GM12878 (cell line): ENCODE measurements at regions not wholly inside any gene's neighbourhood (a gene's known extent, or its start where the extent isn't known, plus 50 kb on each side); places are given as distances from the start of the nearest gene placed in this dataset.
"Not testable (repeated sequence)": the region's sequence is repeated elsewhere in the genome, so short reads cannot be mapped to it uniquely, and the experiment has no call there.

Experiments used
- ATAC-seq: fragments of 200-7000 bp; cut with Tn5 transposase; 3 replicates; pipeline ENCODE4 v1.9.1; 2020; ENCODE audit warnings: mild to moderate bottlenecking, moderate library complexity
- BruUV-seq: library from RNA; stranded (reverse); fragments of 400-500 nt; replicated peaks from 2 replicates; lab custom pipeline; 2021; lab: Mats Ljungman, UMichigan
- CTCF ChIA-PET: fragments of 300-600 bp; sonication (Branson Sonifier 250); formaldehyde crosslinking; extraction: SDS; loops from one replicate; lab custom pipeline; 2021; ENCODE audit warnings: inconsistent platforms; lab: Yijun Ruan, JAX
- POLR2A ChIA-PET: fragments of 350-600 bp; formaldehyde crosslinking; extraction: SDS; loops from one replicate; lab custom pipeline; 2021; ENCODE audit warnings: inconsistent platforms; lab: Charles Lee
- RAD21 ChIA-PET: fragments of 300-600 bp; sonication (Branson Sonifier 250); formaldehyde crosslinking; loops from one replicate; lab custom pipeline; 2023; ENCODE audit warnings: antibody characterized with exemption; ENCODE audit not compliant: unreplicated experiment; lab: Charles Lee
- SMC1A ChIA-PET: fragments of 300-600 bp; sonication (Branson Sonifier 250); formaldehyde crosslinking; loops from one replicate; lab custom pipeline; 2023; ENCODE audit not compliant: unreplicated experiment, uncharacterized antibody; lab: Charles Lee
- DNase-seq: peaks from one replicate; pipeline ENCODE4 v3.0.0-alpha.2; 2011; ENCODE audit warnings: low read depth, low spot score
- FAIRE-seq: peaks from 3 replicates; lab custom pipeline; 2011; peaks lifted over from hg19 to GRCh38; lab: Jason Lieb, UNC
- H2AFZ ChIP-seq: 2 replicates; pipeline ENCODE4 v1.6.0; 2011; ENCODE audit warnings: low read depth, low read length, control low read depth; ENCODE audit not compliant: control insufficient read depth
- H3K27ac ChIP-seq: 2 replicates; pipeline ENCODE4 v1.5.1; 2011; ENCODE audit warnings: control low read depth; ENCODE audit not compliant: control insufficient read depth, insufficient read depth
- H3K27me3 ChIP-seq, 2 experiments: replicated peaks in 1 of 2; 2 replicates each; pipeline versions ENCODE4 v1.6.0 to v1.6.1; 2011; ENCODE audit warnings: low read length in 1 of 2; ENCODE audit not compliant: control insufficient read depth in 2 of 2, insufficient read depth in 2 of 2
- H3K36me3 ChIP-seq, 2 experiments: 2 replicates each; pipeline ENCODE4 v1.5.1; 2011; ENCODE audit warnings: low read length in 1 of 2; ENCODE audit not compliant: control insufficient read depth in 2 of 2, insufficient read depth in 2 of 2
- H3K4me1 ChIP-seq: 2 replicates; pipeline ENCODE4 v1.6.1; 2011; ENCODE audit warnings: mild to moderate bottlenecking, low read length, moderate library complexity, mixed read lengths; ENCODE audit not compliant: control insufficient read depth, insufficient read depth
- H3K4me2 ChIP-seq: 2 replicates; pipeline ENCODE4 v1.6.0; 2011; ENCODE audit warnings: control low read depth; ENCODE audit not compliant: control insufficient read depth, insufficient read depth
- H3K4me3 ChIP-seq: fragments of 200-600 bp; sonication (generic); 2 replicates; pipeline ENCODE4 v1.5.1; 2016
- H3K79me2 ChIP-seq: 2 replicates; pipeline ENCODE4 v1.6.0; 2011; ENCODE audit warnings: low read length; ENCODE audit not compliant: control insufficient read depth, insufficient read depth
- H3K9ac ChIP-seq: 2 replicates; pipeline ENCODE4 v1.8.0; 2011; ENCODE audit warnings: low read length, control low read depth, mixed read lengths; ENCODE audit not compliant: control insufficient read depth, insufficient read depth
- H3K9me3 ChIP-seq: replicated peaks from 3 replicates; pipeline ENCODE4 v1.5.1; 2011; ENCODE audit warnings: mild to moderate bottlenecking, low read length; ENCODE audit not compliant: control insufficient read depth, insufficient read depth
- H4K20me1 ChIP-seq: 2 replicates; pipeline ENCODE4 v1.6.0; 2011; ENCODE audit not compliant: control insufficient read depth, insufficient read depth
- FOS ChIP-seq: IDR thresholded peaks from 3 replicates; pipeline ENCODE4 v1.6.1; 2011; ENCODE audit warnings: borderline replicate concordance; ENCODE audit not compliant: insufficient read length; ENCODE audit errors: extremely low read depth
- NR2C1 ChIP-seq: fragments of 450-650 bp; IDR thresholded peaks from 2 replicates; pipeline ENCODE4 v1.6.1; 2017; ENCODE audit warnings: antibody characterized with exemption, mild to moderate bottlenecking, moderate library complexity
- POLR2A ChIP-seq: IDR thresholded peaks from 2 replicates; pipeline ENCODE4 v1.6.1; 2011; ENCODE audit warnings: low read depth, mild to moderate bottlenecking, low read length
- SIN3A ChIP-seq: IDR thresholded peaks from 2 replicates; pipeline ENCODE4 v1.6.1; 2012; ENCODE audit warnings: low read depth, low read length, improper control_type of control experiment
- WGBS: methylation state at CpG from one replicate; pipeline ENCODE4 v1.1.6; 2016; ENCODE audit warnings: low lambda C conversion rate; ENCODE audit not compliant: insufficient replicate concordance, insufficient coverage; ENCODE audit errors: missing lambda C conversion rate; 5-methylcytosine and 5-hydroxymethylcytosine counted together
- in situ Hi-C: fragments of 300-500 bp; cut with MboI; formaldehyde crosslinking; loops from 9 replicates; pipeline ENCODE4 v1.14.3; 2018; ENCODE audit warnings: mixed read lengths
- intact Hi-C: fragments of 100-400 bp; cut with micrococcal nuclease; formaldehyde crosslinking; loops from one replicate; pipeline ENCODE4 v1.14.2; 2022; ENCODE audit not compliant: unreplicated experiment

DNA sequence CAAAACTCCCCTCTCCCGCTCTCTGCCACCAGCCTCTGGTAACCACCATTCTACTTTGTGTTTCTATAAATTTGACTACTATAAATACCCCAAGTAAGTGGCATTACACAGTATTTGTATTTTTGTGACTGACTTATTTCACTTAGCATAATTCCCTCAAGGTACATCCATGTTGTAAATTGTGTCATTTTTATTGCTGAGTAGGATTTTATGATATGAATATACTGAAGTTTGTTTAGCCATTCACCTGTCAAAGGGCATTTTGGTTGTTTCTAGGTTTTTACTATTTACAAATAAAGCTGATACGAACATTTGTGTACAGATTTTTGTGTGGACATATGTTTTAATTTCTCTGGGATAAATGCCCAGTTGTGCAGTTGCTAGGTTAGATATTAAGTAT lies 174.0 kb upstream of the MMADHC start:
- no peaks in the 10 kb centered on the region for H3K79me2 ChIP-seq
- WGBS = 42% methylated on average over 2 of the region's 2 CpGs
- TF ChIP-seq SIN3A (no peak), POLR2A (no peak), NR2C1 (no peak), FOS (no peak)
- ChIA-PET CTCF (no interaction called here), SMC1A (no interaction called here), RAD21 (no interaction called here), POLR2A (interaction anchor here (0.7 kb wide), 1 partner anchor 1401 kb away, joined by 6 read pairs; no protein-coding TSS in a partner anchor)
- H3K4me2 ChIP-seq = no peak overlapping the region
- no peak for FAIRE-seq
- no peaks in the 10 kb centered on the region for H3K9me3 ChIP-seq
- ATAC-seq = no peak
- BruUV-seq = no TSS peak
- no peaks in the 10 kb centered on the region for H3K4me1 ChIP-seq
- H3K36me3 ChIP-seq = no peaks in the 10 kb centered on the region
- H2AFZ ChIP-seq = no peak overlapping the region
- no peak for DNase-seq
- intact Hi-C loops = no loop called here
- H3K27ac ChIP-seq = no peak overlapping the region
- H3K9ac ChIP-seq = no peak overlapping the region
- no peaks in the 10 kb centered on the region for H3K27me3 ChIP-seq
- in situ Hi-C loops = no loop called here
- no peaks in the 10 kb centered on the region for H4K20me1 ChIP-seq
- no peak overlapping the region for H3K4me3 ChIP-seq

DNA sequence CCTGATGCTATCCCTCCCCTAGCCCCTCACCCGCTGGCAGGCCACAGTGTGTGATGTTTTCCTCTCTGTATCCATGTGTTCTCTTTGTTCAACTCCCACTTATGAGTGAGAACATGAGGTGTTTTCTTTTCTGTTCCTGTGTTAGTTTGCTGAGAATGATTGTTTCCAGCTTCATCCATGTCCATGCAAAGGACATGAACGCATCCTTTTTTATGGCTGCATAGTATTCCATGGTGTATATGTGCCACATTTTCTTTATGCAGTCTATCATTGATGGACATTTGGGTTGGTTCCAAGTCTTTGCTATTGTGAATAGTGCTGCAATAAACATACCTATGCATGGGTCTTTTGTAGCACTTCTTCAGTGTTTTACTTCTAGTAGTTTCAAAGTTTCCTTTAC lies 171.8 kb upstream of the MMADHC start:
- H3K27ac ChIP-seq, in situ Hi-C loops, H3K27me3 ChIP-seq, H3K36me3 ChIP-seq, H4K20me1 ChIP-seq, H3K4me2 ChIP-seq, FAIRE-seq, CTCF ChIA-PET, H3K79me2 ChIP-seq, H3K4me1 ChIP-seq, H3K9me3 ChIP-seq, H3K4me3 ChIP-seq, RAD21 ChIA-PET, ATAC-seq, SMC1A ChIA-PET, DNase-seq, H2AFZ ChIP-seq, POLR2A ChIA-PET, intact Hi-C loops, H3K9ac ChIP-seq, BruUV-seq: not testable (repeated sequence)
- 48% methylated on average over 2 of the region's 2 CpGs for WGBS

DNA sequence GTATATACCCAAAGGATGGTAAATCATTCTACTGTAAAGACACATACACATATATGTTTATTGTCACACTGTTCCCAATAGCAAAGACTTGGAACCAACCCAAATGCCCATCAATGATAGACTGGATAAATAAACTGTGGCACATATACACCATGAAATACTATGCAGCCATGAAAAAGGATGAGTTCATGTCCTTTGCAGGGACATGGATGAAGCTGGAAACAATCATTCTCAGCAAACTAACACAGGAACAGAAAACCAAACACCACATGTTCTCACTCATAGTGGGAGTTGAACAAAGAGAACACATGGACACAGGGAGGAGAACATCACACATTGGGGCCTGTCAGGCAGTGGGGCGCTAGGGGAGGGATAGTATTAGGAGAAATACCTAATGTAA lies 167.1 kb upstream of the MMADHC start:
- H3K36me3 ChIP-seq, H3K4me3 ChIP-seq, H3K4me2 ChIP-seq, H3K9ac ChIP-seq, intact Hi-C loops, CTCF ChIA-PET, H2AFZ ChIP-seq, FAIRE-seq, H3K27ac ChIP-seq, in situ Hi-C loops, BruUV-seq, H3K4me1 ChIP-seq, H4K20me1 ChIP-seq, RAD21 ChIA-PET, ATAC-seq, H3K9me3 ChIP-seq, H3K79me2 ChIP-seq, DNase-seq, H3K27me3 ChIP-seq: not testable (repeated sequence)
- ChIA-PET SMC1A (interaction anchor here (0.7 kb wide), 1 partner anchor 8 kb away, joined by 3 read pairs; no protein-coding TSS in a partner anchor), POLR2A (interaction anchor here (0.6 kb wide), 1 partner anchor 1013 kb away, joined by 3 read pairs; no protein-coding TSS in a partner anchor)
- 0% methylated on average over 1 of the region's 1 CpG for WGBS
